ENCODE measurements at regions not wholly inside any gene's neighbourhood (a gene's known extent, or its start where the extent isn't known, plus 50 kb on each side); places are given as distances from the start of the nearest gene placed in this dataset.

DNA sequence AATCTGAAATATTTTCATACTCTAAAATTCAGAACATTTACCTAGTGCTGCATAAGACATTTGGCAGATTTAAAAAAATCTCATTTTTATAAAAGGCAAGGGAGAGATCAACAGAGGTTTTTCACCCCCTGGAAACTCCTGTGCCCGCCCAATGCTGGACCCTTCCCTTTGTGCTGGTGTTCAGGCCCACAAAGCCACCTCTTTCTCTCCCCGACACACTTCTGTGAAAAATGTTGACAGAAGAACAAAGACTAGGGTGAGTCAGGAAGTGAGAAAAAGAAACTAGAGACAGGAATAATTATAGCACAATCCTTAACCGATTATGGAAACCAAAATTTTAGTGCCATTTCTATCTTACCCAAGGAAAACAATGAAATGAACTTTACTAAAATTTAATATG is 197.7 kb upstream of the STXBP6 start:
- TF ChIP-seq, protein P1, sequence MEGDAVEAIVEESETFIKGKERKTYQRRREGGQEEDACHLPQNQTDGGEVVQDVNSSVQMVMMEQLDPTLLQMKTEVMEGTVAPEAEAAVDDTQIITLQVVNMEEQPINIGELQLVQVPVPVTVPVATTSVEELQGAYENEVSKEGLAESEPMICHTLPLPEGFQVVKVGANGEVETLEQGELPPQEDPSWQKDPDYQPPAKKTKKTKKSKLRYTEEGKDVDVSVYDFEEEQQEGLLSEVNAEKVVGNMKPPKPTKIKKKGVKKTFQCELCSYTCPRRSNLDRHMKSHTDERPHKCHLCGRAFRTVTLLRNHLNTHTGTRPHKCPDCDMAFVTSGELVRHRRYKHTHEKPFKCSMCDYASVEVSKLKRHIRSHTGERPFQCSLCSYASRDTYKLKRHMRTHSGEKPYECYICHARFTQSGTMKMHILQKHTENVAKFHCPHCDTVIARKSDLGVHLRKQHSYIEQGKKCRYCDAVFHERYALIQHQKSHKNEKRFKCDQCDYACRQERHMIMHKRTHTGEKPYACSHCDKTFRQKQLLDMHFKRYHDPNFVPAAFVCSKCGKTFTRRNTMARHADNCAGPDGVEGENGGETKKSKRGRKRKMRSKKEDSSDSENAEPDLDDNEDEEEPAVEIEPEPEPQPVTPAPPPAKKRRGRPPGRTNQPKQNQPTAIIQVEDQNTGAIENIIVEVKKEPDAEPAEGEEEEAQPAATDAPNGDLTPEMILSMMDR (IDR thresholded peaks at IDR 0.05), result no peak
- TF ChIP-seq POLR2A (IDR thresholded peaks at IDR 0.05), result no peak
